ENCODE measurements at regions not wholly inside any gene's neighbourhood (a gene's known extent, or its start where the extent isn't known, plus 50 kb on each side); places are given as distances from the start of the nearest gene placed in this dataset.

- DNase-seq (ENCODE audit: low read depth) = no peak
These were observed 66.9 kb upstream of the CLMN start for GRCh38 chr14:95386536-95387095.

DNA sequence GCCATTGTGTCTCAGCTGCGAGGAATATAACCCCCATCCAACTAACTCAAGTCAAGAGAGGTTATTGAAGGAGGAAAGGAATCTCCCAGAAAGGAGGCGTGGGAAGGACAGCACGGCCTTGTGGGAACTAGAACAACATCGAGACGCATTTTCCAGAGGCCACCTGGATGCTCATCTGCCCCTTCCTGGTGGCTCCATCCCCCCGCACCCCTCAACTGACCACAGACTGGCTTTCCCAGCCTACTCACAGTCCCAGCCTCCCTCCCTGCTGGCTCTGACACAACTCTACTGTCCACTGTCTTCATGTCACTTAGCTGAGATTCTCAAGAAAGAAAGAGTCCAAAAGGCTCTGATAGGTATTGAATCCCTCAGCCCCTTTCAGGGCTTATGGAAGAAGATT lies 66.0 kb upstream of the CLMN start:
- DNase-seq (ENCODE audit: low read depth) = no peak

DNA sequence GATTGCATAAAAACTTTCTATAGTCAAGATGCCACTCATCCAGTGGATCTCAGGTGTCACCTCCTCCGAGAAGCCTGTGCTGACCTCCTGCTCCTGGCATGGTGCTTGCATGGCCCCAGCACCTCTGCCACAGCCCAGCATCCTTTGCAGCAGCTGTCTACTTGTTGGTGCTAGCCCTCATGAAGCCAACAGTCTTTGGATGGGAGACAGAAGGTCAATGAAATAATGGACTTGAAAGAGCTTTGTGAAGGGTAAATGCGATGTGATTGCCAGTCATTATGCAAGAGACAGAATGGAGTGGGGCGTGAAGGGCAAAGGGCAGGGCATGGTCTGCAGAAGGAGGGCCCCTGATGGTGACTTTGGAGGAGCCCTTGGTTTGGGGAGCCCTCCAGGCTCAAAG lies 63.0 kb upstream of the CLMN start:
- DNase-seq (ENCODE audit: low read depth) = no peak

DNA sequence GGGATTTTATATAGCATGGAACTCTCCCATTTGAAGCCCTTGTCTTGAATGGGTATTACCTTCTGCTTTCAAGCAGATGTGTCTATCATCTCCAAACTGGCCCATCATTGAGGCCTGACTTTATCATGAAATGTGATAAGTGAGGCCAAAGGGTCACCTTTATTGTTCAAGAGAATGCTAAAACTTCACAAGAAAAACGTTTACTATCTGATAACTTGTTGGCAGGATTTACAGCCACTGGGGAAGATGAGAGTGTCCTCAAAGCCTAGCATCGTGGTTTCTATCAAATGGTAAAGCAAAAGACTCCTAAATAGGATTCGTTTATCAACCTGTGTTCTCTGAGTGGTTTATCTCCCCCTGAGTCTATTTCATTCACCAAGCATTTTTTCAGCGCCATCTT lies 62.0 kb upstream of the CLMN start:
- no peak for DNase-seq (ENCODE audit: low read depth)

DNA sequence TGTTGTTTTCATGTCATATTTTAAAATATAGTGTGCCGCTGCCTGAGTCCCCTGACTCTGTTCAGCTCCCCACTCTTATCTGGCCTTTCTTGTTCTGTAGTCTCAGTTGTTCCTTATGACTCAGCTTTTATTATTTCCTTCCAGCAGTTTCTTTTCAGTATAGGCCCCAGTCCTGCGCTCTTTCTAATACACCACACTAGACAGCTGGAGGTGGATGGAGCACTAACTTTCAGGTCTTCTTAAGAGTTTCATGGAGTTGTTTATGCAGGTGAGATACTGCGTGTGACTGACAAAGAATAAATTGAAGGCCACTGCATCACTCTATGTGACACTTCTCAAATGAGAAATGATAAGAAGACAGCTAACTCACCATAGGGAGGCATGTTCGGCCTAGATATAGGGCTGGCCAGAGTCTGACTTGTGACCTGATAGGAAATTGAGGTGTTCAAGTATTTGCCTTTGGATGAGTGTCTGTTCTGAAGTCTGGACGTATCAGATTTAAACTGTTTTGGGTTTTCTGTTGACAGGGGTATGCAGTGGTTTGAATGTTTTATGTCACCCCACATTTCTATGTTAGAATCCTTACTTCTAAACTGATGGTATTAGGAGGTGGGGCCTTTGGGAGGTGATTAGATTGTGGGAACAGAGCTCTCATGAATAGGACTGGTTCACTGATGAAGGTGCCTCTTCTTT lies 60.8 kb upstream of the CLMN start:
- no peak for DNase-seq (ENCODE audit: low read depth)

DNA sequence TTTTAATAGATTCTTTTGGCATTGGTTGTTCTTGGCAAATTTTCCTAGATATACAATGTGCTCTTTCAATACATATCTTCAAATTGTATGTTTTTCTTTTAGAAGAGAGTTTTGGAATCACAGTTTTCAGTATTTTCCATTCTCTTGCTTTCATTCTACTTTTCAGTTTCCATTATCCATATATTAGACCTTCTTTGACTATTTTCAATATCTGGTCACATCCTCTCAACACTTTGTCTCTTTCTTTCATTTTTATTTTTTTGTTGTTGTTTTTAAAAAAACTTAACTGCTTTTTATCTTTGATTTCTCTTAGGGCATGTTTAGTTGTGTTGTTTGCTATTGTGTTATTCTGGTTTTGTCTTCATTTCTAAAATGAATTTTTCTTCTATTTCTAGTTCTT lies 59.9 kb upstream of the CLMN start:
- DNase-seq (ENCODE audit: low read depth) = no peak

DNA sequence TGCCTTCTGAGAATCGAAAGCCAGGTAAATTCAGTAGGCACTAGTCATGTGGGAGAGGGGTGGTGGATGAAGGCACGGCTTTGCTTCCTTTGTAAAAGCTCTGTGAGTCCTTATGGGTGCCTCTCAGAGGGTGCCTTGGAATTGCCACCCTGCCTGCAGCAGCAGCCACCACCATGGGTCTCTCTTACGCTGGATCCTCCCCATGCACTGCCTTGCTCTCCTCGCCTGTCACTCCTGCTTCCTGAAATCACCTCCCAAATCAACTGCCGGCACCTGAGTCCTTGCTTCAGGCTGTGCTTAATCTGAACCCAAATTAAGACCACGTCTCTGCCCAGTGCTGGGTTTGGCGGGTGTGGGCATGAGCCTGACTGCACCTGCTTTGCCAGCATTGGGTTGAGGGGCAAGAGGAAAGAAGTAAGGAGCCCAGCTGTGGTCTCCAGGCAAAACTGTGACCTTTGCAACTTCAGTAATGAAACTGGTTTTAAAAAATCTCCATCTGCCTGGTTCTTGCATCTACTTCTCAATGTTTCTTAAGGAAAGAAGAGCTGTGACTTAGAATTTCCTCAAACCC lies 55.9 kb upstream of the CLMN start:
- no peak for DNase-seq (ENCODE audit: low read depth)

GRCh38 chr14:95374239-95374997 lies 54.7 kb upstream of the CLMN start:
- no peak for DNase-seq (ENCODE audit: low read depth)

DNA sequence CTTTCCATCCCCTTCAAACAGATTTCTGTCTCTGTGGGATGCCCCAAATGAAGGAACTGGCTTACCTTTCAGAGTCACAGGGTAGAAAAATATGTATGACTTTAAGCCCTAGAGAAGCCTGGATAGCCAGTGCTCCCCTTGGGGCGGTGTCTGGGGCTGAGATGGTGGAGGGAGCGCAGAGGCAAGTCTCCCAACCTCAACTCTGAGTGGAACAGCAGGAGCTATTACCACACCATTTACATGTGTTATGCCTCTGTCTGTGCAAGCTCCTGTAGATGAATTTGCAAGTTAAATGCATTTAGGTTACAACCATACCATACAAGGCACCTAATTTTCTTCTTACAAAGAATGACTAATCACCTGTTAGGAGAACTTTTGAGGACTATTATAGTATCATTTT lies 50.4 kb upstream of the CLMN start:
- no peak for DNase-seq (ENCODE audit: low read depth)
